PFSK-1 (cell line): ENCODE measurements at regions not wholly inside any gene's neighbourhood (a gene's known extent, or its start where the extent isn't known, plus 50 kb on each side); places are given as distances from the start of the nearest gene placed in this dataset.

Experiments used
- FOXP2 ChIP-seq: optimal IDR thresholded peaks from 2 replicates; pipeline ENCODE3; 2011; ENCODE audit warnings: borderline replicate concordance, control low read depth, inconsistent platforms; ENCODE audit not compliant: insufficient read depth; ENCODE audit errors: extremely low read length, extremely low read depth
- POLR2AphosphoS5 ChIP-seq: IDR thresholded peaks from 2 replicates; pipeline ENCODE4 v1.6.1; 2012; ENCODE audit warnings: low read depth, mild to moderate bottlenecking, control low read depth, low read length, moderate library complexity
- REST ChIP-seq, 2 experiments: IDR thresholded peaks; 2 replicates each; pipeline versions ENCODE4 v1.6.1 to v1.8.0; 2011 to 2012; ENCODE audit warnings: low read depth in 2 of 2, low read length in 2 of 2, control low read depth in 1 of 2, inconsistent platforms in 1 of 2, mild to moderate bottlenecking in 1 of 2, moderate library complexity in 1 of 2; ENCODE audit not compliant: insufficient read depth in 1 of 2
- SIN3A ChIP-seq: IDR thresholded peaks from 2 replicates; pipeline ENCODE4 v1.6.1; 2012; ENCODE audit warnings: mild to moderate bottlenecking, low read length, moderate library complexity, borderline replicate concordance; ENCODE audit not compliant: insufficient read depth
- TAF1 ChIP-seq: IDR thresholded peaks from 2 replicates; pipeline ENCODE4 v1.6.1; 2012; ENCODE audit warnings: low read length, control low read depth, borderline replicate concordance; ENCODE audit not compliant: insufficient read depth

- TF ChIP-seq SIN3A (no peak), POLR2AphosphoS5 (no peak), REST (IDR thresholded peaks at IDR 0.05; ENCODE audit: insufficient read depth in 1 of 2, low read depth in 2 of 2, low read length in 2 of 2) (no peak), TAF1 (no peak), FOXP2 (no peak)
Measured at GRCh38 chr13:64591971-64592370, 2638.2 kb downstream of the PCDH9 start.

DNA sequence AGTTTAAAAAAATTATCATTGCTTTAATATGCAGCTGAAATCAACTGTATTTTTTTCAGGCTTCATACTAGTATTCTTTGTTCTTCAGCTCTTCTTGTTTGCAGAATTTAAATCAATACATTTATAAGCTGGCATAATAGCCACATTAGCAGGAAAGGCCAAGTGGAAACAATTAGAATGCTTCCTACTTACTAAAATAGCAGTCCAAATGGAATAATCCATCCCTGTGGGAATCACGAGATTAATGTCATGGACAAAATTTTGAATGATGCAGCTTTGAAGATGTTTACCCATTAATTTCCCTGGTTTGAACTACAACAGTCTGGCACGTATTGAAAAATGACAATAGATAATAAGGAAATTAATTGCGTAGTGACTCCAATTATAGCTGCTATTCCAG is 2650.8 kb downstream of the PCDH9 start:
- TF ChIP-seq REST (IDR thresholded peaks at IDR 0.05; ENCODE audit: insufficient read depth in 1 of 2, low read depth in 2 of 2, low read length in 2 of 2), result no peak
- no peak for TF ChIP-seq TAF1
- no peak for TF ChIP-seq POLR2AphosphoS5
- TF ChIP-seq SIN3A, result no peak
- TF ChIP-seq FOXP2, result no peak

- TF ChIP-seq POLR2AphosphoS5, result no peak
- no peak for TF ChIP-seq REST (IDR thresholded peaks at IDR 0.05; ENCODE audit: insufficient read depth in 1 of 2, low read depth in 2 of 2, low read length in 2 of 2)
- no peak for TF ChIP-seq TAF1
- no peak for TF ChIP-seq FOXP2
- TF ChIP-seq SIN3A, result no peak
Measured at GRCh38 chr13:64568748-64569147, 2661.4 kb downstream of the PCDH9 start.

DNA sequence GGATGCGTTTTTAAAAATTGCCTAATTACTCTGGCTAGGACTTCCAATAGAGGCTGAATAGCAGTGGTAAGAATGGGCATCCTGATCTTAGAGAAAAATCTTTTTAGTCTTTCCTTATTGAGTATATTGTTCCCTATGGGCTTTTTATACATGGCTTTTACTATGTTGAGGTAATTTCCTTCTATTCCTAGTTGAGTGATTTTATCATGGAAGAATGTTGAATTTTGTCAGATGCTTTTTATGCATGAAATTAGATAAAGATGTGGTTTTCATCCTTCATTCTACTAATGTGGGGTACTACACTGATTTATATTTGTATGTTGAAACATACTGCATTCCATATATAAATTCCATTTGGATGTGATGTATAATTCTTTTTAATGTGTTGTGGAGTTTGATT is 2673.8 kb downstream of the PCDH9 start:
- TF ChIP-seq SIN3A (no peak), REST (IDR thresholded peaks at IDR 0.05; ENCODE audit: insufficient read depth in 1 of 2, low read depth in 2 of 2, low read length in 2 of 2) (no peak), TAF1 (no peak), POLR2AphosphoS5 (no peak), FOXP2 (no peak)

DNA sequence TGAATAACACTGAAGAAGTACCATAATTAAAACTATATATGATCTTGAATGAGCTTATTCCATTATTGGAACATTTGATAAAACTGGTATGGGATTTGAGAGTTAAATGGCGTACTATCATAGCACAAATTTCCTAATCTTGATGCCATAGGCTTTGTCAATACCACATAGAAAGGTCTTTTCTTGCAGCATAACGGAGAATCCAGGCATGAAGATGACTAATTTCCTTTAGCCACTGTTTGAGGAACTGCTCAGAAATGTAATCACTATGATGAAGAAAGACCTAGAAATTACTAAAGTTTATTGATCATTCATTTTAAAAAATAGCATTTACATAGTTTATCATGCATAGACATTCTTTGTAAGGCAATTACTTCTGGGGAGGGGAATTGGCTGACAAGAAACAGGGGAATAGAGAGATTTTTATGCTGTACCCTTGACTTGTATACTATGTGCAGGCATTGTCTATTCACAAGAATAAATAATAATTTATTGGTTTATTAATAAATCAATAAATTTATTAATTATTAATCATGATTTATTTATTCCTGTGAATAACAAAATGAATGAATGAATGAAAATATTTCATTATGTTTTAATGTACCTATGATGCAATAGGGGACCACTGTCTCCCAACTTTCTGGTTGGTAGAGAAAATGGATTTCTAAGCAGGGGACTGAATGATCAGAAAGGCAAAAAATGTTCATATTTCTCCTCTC is 2676.6 kb downstream of the PCDH9 start:
- TF ChIP-seq TAF1, result no peak
